Ecto neural progenitor cell (in vitro differentiated cells): ENCODE measurements at regions not wholly inside any gene's neighbourhood (a gene's known extent, or its start where the extent isn't known, plus 50 kb on each side); places are given as distances from the start of the nearest gene placed in this dataset.
A peak's percentile ranks its signal among the peaks of the same experiment; 100 is the strongest.
"Not testable (repeated sequence)": the region's sequence is repeated elsewhere in the genome, so short reads cannot be mapped to it uniquely, and the experiment has no call there.

ENCODE experiments used
- DNase-seq: peaks from one replicate; pipeline ENCODE4 v3.0.0-alpha.2; 2018; ENCODE audit warnings: low spot score

- no peak for DNase-seq
These were observed 235.1 kb downstream of the DLEU7 start for GRCh38 chr13:50608370-50608769.

DNA sequence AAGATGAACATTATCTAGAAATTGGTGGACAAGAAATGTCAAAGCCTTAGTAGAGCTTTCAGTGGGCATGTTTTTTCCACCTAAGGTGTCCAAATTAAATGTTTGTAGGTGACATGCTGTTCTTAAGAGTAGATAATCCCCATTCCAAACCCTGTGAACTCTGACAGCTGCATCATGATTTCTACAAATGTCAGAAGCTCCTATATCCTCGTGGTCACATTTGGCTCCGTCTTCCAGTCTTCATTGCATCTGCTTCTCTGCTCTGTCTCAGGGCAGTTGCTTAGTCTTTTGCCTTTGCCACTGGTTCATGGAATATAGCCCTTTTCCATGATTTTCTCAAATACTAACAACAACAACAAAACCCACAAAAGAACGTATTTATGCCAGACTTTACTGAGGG lies 234.5 kb downstream of the DLEU7 start:
- DNase-seq, result no peak

- DNase-seq, result no peak
These were observed 233.3 kb downstream of the DLEU7 start for GRCh38 chr13:50610238-50610637.

DNA sequence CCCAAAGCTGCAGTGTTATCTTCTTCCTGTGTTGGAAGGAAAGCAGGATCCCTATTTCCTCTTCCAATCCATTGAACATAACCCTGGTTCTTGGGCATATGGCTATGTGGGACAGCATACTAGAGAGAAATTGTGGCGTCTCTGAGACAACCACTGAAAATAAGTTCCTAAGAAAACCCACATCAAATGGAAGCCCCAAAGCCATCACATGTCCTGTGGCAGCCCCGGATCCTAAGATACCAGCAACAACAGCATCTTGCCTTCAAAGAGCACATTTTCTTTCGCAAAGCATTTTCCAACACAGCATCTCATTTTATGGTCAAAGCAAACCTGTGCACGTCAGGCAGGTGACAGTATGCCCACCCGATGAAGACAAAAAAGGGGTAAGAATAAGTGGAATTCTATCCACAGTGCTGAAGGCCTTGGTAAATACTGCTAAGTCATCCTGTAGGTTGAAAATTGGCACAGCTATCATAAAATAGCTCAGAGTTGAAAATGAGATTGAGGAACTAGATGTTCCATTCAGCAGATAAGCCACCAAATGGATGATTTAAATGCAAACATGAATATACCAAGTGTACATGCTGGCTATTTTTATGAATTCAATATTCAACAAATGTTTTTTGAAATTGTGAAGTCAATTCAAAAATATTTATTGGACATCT lies 232.2 kb downstream of the DLEU7 start:
- no peak for DNase-seq

GRCh38 chr13:50612717-50613116 lies 230.8 kb downstream of the DLEU7 start:
- no peak for DNase-seq

DNA sequence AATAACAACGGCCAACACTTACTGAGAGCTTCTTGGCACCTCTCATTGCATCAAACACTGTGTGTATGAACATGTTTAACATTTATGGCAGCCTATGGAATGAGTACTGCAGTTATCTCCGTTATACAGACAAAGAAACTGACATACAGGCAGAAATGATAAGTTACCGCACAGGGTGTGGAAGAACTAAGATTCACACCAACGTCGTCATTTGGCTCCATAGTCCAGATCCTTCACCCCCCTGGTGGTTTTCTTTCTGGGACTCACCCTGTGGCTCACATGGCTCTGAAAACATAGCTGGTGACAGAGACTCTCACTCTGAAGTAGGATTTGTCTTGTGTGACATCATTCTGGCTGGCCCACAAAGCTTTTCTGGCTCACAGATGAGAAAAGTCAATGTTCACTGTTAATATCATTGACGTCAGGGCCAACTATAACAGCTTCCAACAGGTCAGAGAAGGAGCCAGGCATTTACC lies 230.1 kb downstream of the DLEU7 start:
- no peak for DNase-seq

DNA sequence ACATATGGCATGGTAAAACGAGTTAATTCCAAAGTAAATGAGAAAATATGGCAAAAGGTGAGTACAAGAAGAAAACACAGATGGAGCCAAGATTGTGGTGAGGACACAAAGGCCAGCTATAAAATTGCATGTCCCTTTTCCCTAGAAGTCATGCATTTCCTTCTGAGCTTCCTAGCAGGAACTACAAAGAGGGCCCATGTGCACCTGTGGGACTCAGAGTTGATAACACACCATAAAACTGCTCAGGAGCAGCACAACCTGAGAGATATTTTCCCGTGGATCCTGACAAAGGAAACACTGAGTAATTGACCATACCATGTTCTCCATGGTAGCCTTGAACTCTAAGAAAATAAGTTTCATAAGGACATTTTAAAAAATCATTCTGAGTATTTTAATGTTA lies 228.3 kb downstream of the DLEU7 start:
- no peak for DNase-seq

DNA sequence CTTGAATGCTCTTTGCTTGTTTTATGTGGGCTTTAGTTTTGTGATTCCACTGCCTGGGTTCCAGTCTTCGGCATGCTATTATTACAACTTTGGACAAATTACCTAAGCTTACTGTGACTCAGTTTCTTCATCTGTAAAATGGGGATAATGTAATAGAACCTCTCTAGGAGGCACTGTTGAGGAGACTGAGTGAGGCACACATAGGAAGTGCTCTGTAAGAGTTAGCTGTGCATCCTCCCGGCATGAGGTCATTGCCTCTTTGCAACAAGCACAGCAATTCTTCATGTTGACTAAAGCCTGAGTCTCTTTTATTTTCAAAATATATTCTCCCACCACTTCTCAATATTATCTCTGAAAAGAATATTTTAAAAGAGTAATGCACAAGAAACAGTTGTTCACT lies 227.4 kb downstream of the DLEU7 start:
- no peak for DNase-seq

GRCh38 chr13:50617134-50617721 lies 226.3 kb downstream of the DLEU7 start:
- DNase-seq, result no peak

- DNase-seq, result no peak
These were observed 225.3 kb downstream of the DLEU7 start for GRCh38 chr13:50618206-50618605.

GRCh38 chr13:50626101-50626547 lies 217.4 kb downstream of the DLEU7 start:
- DNase-seq, result no peak

DNA sequence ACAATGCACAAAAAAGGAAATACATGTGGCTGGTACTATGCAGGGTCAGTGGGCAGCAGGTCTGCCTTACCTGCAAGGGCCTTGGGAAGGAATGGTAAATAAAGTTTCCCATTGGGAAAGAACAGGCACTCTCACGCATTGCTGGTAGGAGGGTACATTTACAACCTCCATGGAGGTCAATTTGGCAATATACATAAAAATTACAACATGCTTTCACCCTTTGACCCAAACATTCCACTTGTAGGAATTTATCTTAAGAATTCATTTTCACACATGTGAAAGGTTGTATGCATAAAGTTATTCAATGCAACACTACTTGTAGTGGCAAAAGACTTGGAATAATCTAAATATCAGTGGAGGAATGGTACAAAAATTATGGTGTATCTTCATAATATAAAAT lies 216.4 kb downstream of the DLEU7 start:
- no peak for DNase-seq

DNA sequence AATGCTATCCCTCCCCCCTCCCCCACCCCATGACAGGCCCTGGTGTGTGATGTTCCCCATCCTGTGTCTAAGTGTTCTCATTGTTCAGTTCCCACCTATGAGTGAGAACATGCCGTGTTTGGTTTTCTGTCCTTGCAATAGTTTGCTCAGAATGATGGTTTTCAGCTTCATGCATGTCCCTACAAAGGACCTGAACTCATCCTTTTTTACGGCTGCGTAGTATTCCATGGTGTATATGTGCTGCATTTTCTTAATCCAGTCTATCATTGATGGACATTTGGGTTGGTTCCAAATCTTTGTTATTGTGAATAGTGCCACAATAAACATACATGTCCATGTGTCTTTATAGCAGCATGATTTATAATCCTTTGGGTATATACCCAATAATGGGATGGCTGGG lies 215.0 kb downstream of the DLEU7 start:
- DNase-seq, result not testable (repeated sequence)

DNA sequence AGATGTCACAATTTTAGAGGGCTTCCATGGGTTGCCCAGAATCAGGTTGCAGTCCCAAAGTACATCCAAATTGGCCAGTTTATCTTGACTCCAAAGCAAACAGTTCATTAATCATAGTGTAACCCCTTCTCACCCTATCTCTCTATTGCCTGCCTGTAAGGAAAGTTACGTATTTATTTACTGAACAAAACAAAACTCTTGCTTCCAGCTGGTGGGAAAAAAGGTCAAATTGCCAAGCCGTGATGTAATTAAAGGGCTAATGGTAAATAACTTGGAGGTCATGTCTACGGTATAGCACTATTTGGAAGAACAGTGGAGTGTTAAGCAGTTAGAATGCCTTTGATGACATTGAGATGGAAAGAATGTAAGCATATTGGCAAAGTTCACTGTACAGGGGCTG lies 214.0 kb downstream of the DLEU7 start:
- no peak for DNase-seq

- DNase-seq, result no peak
These were observed 213.5 kb downstream of the DLEU7 start for GRCh38 chr13:50629966-50630365.

GRCh38 chr13:50631041-50631440 lies 212.5 kb downstream of the DLEU7 start:
- no peak for DNase-seq

GRCh38 chr13:50634339-50634738 lies 209.2 kb downstream of the DLEU7 start:
- no peak for DNase-seq

DNA sequence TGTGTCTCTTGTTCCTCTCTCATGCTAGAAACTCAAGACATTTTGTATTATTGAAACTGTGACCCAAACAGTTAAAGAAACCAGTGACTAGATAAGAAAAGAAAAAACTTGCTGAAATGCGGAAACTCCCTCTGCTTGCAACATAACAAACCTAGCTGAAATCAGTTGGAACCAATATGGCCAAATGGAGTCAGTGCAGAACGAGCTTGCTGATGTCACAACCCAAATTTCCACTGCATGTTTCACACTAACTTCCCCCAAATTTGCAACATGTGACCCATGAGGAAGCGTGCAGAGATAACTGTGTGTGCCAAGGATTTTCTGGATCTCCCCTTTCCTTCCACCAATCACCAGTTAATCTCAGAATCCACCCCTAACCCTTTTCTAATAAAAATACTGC lies 208.0 kb downstream of the DLEU7 start:
- DNase-seq, result no peak

DNA sequence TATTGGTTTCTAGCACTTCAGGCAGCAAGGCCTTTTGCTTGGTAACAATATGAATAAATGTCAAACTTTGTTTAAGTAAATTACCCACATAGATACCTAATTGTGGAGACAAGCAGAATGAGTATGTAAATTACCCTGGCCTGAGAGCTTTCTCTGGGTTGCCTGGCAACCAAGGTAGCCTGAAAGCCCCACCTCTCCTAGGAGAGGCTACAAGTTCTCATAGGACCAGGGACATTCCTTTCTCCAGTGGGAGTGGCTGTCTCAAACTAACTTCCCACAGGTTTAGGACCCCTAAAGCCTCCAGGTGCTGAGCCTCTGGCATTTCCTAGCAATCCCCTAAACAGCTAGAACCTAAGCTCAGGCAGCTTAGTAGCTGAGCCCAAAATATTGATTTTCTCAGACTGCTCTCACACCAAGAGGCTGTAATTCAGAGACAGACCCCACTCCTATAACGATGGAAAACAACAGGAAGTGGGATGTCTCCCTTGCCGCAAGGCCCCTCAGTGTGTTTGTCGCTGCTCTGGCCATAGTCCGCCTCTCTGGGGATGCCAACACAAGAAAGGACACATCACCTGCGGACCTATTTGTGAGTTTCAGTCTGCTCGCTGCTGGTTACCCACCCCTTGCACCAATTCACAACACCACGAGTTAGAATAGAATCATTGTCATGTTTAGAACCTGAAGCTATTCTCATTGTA lies 207.3 kb downstream of the DLEU7 start:
- DNase-seq, result peak; percentile 62

DNA sequence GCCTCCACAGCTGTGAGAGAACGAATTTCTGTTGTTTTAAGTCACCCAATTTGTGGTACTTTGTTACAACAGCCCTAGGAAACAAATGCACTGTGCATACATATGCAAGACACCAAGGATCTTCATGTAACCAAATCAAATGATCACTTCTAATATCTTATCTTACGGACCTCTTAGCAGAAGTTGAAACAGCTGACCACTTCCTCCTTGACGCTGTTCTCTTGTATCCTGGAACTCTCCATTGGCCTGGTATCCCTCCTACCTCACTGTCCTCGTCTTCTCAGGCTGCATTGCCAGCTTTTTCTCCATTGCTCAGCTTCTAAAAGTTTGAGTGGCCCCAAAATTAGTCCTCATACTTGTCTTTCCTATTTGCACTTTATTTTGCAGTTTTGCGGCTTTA lies 200.4 kb downstream of the DLEU7 start:
- no peak for DNase-seq

DNA sequence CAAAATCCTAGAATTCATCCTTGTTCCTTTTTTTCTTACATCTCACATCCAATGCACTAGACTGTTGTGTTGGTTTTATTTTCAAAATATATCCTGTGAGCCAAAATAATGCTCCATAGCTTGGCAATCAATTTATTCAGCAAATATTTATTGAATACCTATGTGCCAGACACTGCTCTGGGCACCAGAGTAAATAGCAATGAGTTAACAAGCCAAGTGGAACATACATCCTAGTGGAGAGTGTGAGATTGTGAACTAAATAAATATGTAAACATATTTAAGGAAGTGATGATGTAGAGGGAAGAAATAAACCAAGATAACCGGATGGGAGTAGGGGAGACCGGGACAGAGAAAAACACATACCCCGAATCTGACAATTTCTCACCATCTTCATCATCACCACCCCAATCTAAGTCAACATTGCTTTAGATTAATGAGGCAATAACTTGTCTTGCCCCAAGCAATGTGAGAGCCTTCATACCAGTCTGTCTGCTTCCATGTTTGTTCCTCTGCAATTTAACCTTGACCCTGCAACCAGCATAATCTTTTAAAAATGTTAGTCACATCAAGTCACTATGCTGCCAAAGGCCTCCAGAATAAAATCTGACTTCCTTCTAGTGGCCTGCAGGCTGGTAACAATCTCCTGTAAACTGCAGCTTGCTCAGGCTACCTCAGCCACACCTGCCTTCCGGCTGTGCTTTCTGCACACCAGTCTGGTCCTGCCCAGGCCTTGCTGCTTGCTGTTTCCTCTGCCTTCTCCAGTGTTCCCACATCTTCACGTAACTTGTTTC lies 199.2 kb downstream of the DLEU7 start:
- no peak for DNase-seq

GRCh38 chr13:50645092-50645491 lies 198.4 kb downstream of the DLEU7 start:
- DNase-seq, result no peak

DNA sequence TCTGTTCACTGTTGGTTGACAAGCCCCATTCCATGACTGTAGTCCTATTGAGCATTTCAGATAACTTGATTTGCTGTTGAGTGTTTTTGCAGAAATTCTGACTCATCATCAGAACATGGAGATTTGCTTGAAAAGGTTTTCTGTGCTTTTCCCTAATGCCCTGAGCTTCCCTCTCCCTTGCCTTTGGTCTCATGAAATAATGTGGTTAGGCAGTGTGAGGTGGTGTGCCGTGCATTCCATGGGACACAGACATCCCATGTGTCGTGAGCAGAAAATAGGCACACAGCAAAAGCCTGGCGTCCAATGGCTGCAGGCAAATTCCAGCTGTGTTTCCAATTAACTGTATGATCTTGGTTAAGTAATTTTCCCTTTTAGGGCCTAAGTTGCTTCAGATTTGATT lies 197.4 kb downstream of the DLEU7 start:
- DNase-seq, result no peak
